ENCODE measurements at regions not wholly inside any gene's neighbourhood (a gene's known extent, or its start where the extent isn't known, plus 50 kb on each side); places are given as distances from the start of the nearest gene placed in this dataset.

- no peak overlapping the region for H3K4me3 ChIP-seq
- TF ChIP-seq POLR2A (IDR thresholded peaks at IDR 0.05) (no peak), CTCF (IDR thresholded peaks at IDR 0.05) (no peak)
- H3K9me3 ChIP-seq: no peaks in the 10 kb centered on the region
- no peaks in the 10 kb centered on the region for H3K4me1 ChIP-seq
- no peak for DNase-seq
- no peaks in the 10 kb centered on the region for H3K27me3 ChIP-seq
- no peak overlapping the region for H3K27ac ChIP-seq
- no peaks in the 10 kb centered on the region for H3K36me3 ChIP-seq
These were observed 167.1 kb upstream of the EPHA3 start for GRCh38 chr3:88940296-88940695.

GRCh38 chr3:88947013-88947412 is 160.4 kb upstream of the EPHA3 start:
- DNase-seq: no peak
- H3K4me1 ChIP-seq: no peaks in the 10 kb centered on the region
- TF ChIP-seq CTCF (IDR thresholded peaks at IDR 0.05) (no peak), POLR2A (IDR thresholded peaks at IDR 0.05) (no peak)
- no peaks in the 10 kb centered on the region for H3K9me3 ChIP-seq
- H3K27ac ChIP-seq: no peak overlapping the region
- H3K27me3 ChIP-seq: no peaks in the 10 kb centered on the region
- no peaks in the 10 kb centered on the region for H3K36me3 ChIP-seq
- H3K4me3 ChIP-seq: no peak overlapping the region

- Histone ChIP-seq H3K36me3 (no peaks in the 10 kb centered on the region), H3K4me1 (no peaks in the 10 kb centered on the region), H3K27ac (no peak overlapping the region), H3K9me3 (no peaks in the 10 kb centered on the region), H3K27me3 (no peaks in the 10 kb centered on the region), H3K4me3 (no peak overlapping the region)
- TF ChIP-seq POLR2A (IDR thresholded peaks at IDR 0.05) (no peak), CTCF (IDR thresholded peaks at IDR 0.05) (no peak)
- no peak for DNase-seq
These were observed 152.6 kb upstream of the EPHA3 start for GRCh38 chr3:88954853-88955252.

GRCh38 chr3:88955274-88955673 is 152.1 kb upstream of the EPHA3 start:
- H3K4me3 ChIP-seq: no peak overlapping the region
- TF ChIP-seq CTCF (IDR thresholded peaks at IDR 0.05) (no peak), POLR2A (IDR thresholded peaks at IDR 0.05) (no peak)
- no peaks in the 10 kb centered on the region for H3K4me1 ChIP-seq
- no peak overlapping the region for H3K27ac ChIP-seq
- no peak for DNase-seq
- no peaks in the 10 kb centered on the region for H3K27me3 ChIP-seq
- H3K36me3 ChIP-seq: no peaks in the 10 kb centered on the region
- no peaks in the 10 kb centered on the region for H3K9me3 ChIP-seq

- no peak for DNase-seq
- TF ChIP-seq POLR2A (IDR thresholded peaks at IDR 0.05) (no peak), CTCF (IDR thresholded peaks at IDR 0.05) (no peak)
- no peaks in the 10 kb centered on the region for H3K27me3 ChIP-seq
- no peak overlapping the region for H3K4me3 ChIP-seq
- no peaks in the 10 kb centered on the region for H3K4me1 ChIP-seq
- H3K27ac ChIP-seq: no peak overlapping the region
- no peaks in the 10 kb centered on the region for H3K9me3 ChIP-seq
- H3K36me3 ChIP-seq: no peaks in the 10 kb centered on the region
These were observed 149.5 kb upstream of the EPHA3 start for GRCh38 chr3:88957711-88958439.

GRCh38 chr3:88960019-88960418 is 147.4 kb upstream of the EPHA3 start:
- Histone ChIP-seq H3K4me3 (no peak overlapping the region), H3K27ac (no peak overlapping the region), H3K27me3 (no peaks in the 10 kb centered on the region), H3K4me1 (no peaks in the 10 kb centered on the region), H3K36me3 (no peaks in the 10 kb centered on the region), H3K9me3 (no peaks in the 10 kb centered on the region)
- TF ChIP-seq CTCF (IDR thresholded peaks at IDR 0.05) (no peak), POLR2A (IDR thresholded peaks at IDR 0.05) (no peak)
- DNase-seq: no peak
